ENCODE measurements at regions not wholly inside any gene's neighbourhood (a gene's known extent, or its start where the extent isn't known, plus 50 kb on each side); places are given as distances from the start of the nearest gene placed in this dataset.

- no peak for DNase-seq
- no peak for ATAC-seq (replicated peaks)
These were observed 149.2 kb upstream of the LYZL2 start for GRCh38 chr10:30778769-30779168.

GRCh38 chr10:30775779-30776591 is 146.4 kb upstream of the LYZL2 start:
- no peaks in the 10 kb centered on the region for H3K27me3 Mint-ChIP-seq
- no peak for ATAC-seq (replicated peaks)
- no peak for DNase-seq

More at GRCh38 chr10:30778769-30779168, 149.2 kb upstream of the LYZL2 start:
- Mint-ChIP-seq H3K4me1 (ENCODE audit: low read depth in 2 of 2) (peaks cover 4 to 15% of the 10 kb centered on the region in 2 donors), H3K36me3 (ENCODE audit: insufficient read depth) (peaks cover 7% of the 10 kb centered on the region), H3K27me3 (no peaks in the 10 kb centered on the region), H3K9me3 (no peaks in the 10 kb centered on the region), H3K27ac (no peak overlapping the region), H3K4me3 (no peak overlapping the region)

GRCh38 chr10:30774261-30774660 is 144.7 kb upstream of the LYZL2 start:
- DNase-seq: no peak
- Mint-ChIP-seq H3K4me1 (ENCODE audit: low read depth in 2 of 2) (no peaks in the 10 kb centered on the region), H3K4me3 (no peak overlapping the region), H3K27me3 (no peaks in the 10 kb centered on the region), H3K36me3 (ENCODE audit: insufficient read depth) (no peaks in the 10 kb centered on the region), H3K27ac (no peak overlapping the region), H3K9me3 (peaks cover 0 to 2% of the 10 kb centered on the region in 2 donors)
- ATAC-seq (replicated peaks): no peak

More at GRCh38 chr10:30775779-30776591, 146.4 kb upstream of the LYZL2 start:
- peaks cover 0 to 2% of the 10 kb centered on the region in 2 donors for H3K9me3 Mint-ChIP-seq
- no peak overlapping the region for H3K4me3 Mint-ChIP-seq
- peaks cover 1% of the 10 kb centered on the region for H3K36me3 Mint-ChIP-seq (ENCODE audit: insufficient read depth)
- no peak overlapping the region for H3K27ac Mint-ChIP-seq
- no peaks in the 10 kb centered on the region for H3K4me1 Mint-ChIP-seq (ENCODE audit: low read depth in 2 of 2)

- Mint-ChIP-seq H3K27ac (no peak overlapping the region), H3K4me1 (ENCODE audit: low read depth in 2 of 2) (no peaks in the 10 kb centered on the region), H3K36me3 (ENCODE audit: insufficient read depth) (no peaks in the 10 kb centered on the region), H3K4me3 (no peak overlapping the region), H3K9me3 (peaks cover 0 to 2% of the 10 kb centered on the region in 2 donors), H3K27me3 (no peaks in the 10 kb centered on the region)
- no peak for ATAC-seq (replicated peaks)
- no peak for DNase-seq
These were observed 143.9 kb upstream of the LYZL2 start for GRCh38 chr10:30773501-30773900.

- Mint-ChIP-seq H3K9me3 (peaks cover 0 to 2% of the 10 kb centered on the region in 2 donors), H3K4me1 (ENCODE audit: low read depth in 2 of 2) (no peaks in the 10 kb centered on the region), H3K4me3 (no peak overlapping the region), H3K27me3 (peaks cover 0 to 8% of the 10 kb centered on the region in 2 donors), H3K27ac (no peak overlapping the region), H3K36me3 (ENCODE audit: insufficient read depth) (no peaks in the 10 kb centered on the region)
- ATAC-seq (replicated peaks): no peak
- DNase-seq: no peak
These were observed 141.3 kb upstream of the LYZL2 start for GRCh38 chr10:30770816-30771215.

GRCh38 chr10:30770229-30770628 is 140.7 kb upstream of the LYZL2 start:
- no peak overlapping the region for H3K27ac Mint-ChIP-seq
- H3K4me3 Mint-ChIP-seq: no peak overlapping the region
- H3K27me3 Mint-ChIP-seq: peaks cover 0 to 8% of the 10 kb centered on the region in 2 donors
- DNase-seq: no peak
- H3K9me3 Mint-ChIP-seq: peaks cover 0 to 2% of the 10 kb centered on the region in 2 donors
- no peaks in the 10 kb centered on the region for H3K36me3 Mint-ChIP-seq (ENCODE audit: insufficient read depth)
- no peak for ATAC-seq (replicated peaks)
- no peaks in the 10 kb centered on the region for H3K4me1 Mint-ChIP-seq (ENCODE audit: low read depth in 2 of 2)

- Mint-ChIP-seq H3K27ac (no peak overlapping the region), H3K27me3 (peaks cover 0 to 8% of the 10 kb centered on the region in 2 donors), H3K4me3 (no peak overlapping the region), H3K36me3 (ENCODE audit: insufficient read depth) (no peaks in the 10 kb centered on the region), H3K4me1 (ENCODE audit: low read depth in 2 of 2) (no peaks in the 10 kb centered on the region), H3K9me3 (peaks cover 0 to 2% of the 10 kb centered on the region in 2 donors)
- ATAC-seq (replicated peaks) (no peak), DNase-seq (no peak)
These were observed 139.8 kb upstream of the LYZL2 start for GRCh38 chr10:30769361-30769760.

GRCh38 chr10:30765616-30766015 is 136.1 kb upstream of the LYZL2 start:
- no peaks in the 10 kb centered on the region for H3K36me3 Mint-ChIP-seq (ENCODE audit: insufficient read depth)
- peaks cover 0 to 8% of the 10 kb centered on the region in 2 donors for H3K27me3 Mint-ChIP-seq
- no peak overlapping the region for H3K4me3 Mint-ChIP-seq
- no peak for DNase-seq
- no peaks in the 10 kb centered on the region for H3K4me1 Mint-ChIP-seq (ENCODE audit: low read depth in 2 of 2)
- ATAC-seq (replicated peaks): no peak
- no peak overlapping the region for H3K27ac Mint-ChIP-seq
- H3K9me3 Mint-ChIP-seq: no peaks in the 10 kb centered on the region

GRCh38 chr10:30765022-30765615 is 135.6 kb upstream of the LYZL2 start:
- Mint-ChIP-seq H3K27ac (no peak overlapping the region), H3K4me1 (ENCODE audit: low read depth in 2 of 2) (no peaks in the 10 kb centered on the region), H3K36me3 (ENCODE audit: insufficient read depth) (no peaks in the 10 kb centered on the region), H3K9me3 (no peaks in the 10 kb centered on the region), H3K27me3 (peaks cover 0 to 8% of the 10 kb centered on the region in 2 donors), H3K4me3 (no peak overlapping the region)
- ATAC-seq (replicated peaks) (no peak), DNase-seq (no peak)

- no peak overlapping the region for H3K4me3 Mint-ChIP-seq
- no peak for ATAC-seq (replicated peaks)
- H3K9me3 Mint-ChIP-seq: no peaks in the 10 kb centered on the region
- no peak overlapping the region for H3K27ac Mint-ChIP-seq
- no peaks in the 10 kb centered on the region for H3K36me3 Mint-ChIP-seq (ENCODE audit: insufficient read depth)
- no peak for DNase-seq
- H3K27me3 Mint-ChIP-seq: peaks cover 0 to 8% of the 10 kb centered on the region in 2 donors
- H3K4me1 Mint-ChIP-seq (ENCODE audit: low read depth in 2 of 2): no peaks in the 10 kb centered on the region
These were observed 134.4 kb upstream of the LYZL2 start for GRCh38 chr10:30763918-30764317.

GRCh38 chr10:30762620-30763019 is 133.1 kb upstream of the LYZL2 start:
- H3K36me3 Mint-ChIP-seq (ENCODE audit: insufficient read depth): no peaks in the 10 kb centered on the region
- H3K4me1 Mint-ChIP-seq (ENCODE audit: low read depth in 2 of 2): no peaks in the 10 kb centered on the region
- ATAC-seq (replicated peaks) (no peak), DNase-seq (no peak)
- H3K27ac Mint-ChIP-seq: no peak overlapping the region
- no peaks in the 10 kb centered on the region for H3K9me3 Mint-ChIP-seq
- no peak overlapping the region for H3K4me3 Mint-ChIP-seq
- peaks cover 0 to 8% of the 10 kb centered on the region in 2 donors for H3K27me3 Mint-ChIP-seq

- no peak overlapping the region for H3K27ac Mint-ChIP-seq
- ATAC-seq (replicated peaks): no peak
- no peak overlapping the region for H3K4me3 Mint-ChIP-seq
- no peak for DNase-seq
- no peaks in the 10 kb centered on the region for H3K9me3 Mint-ChIP-seq
- no peaks in the 10 kb centered on the region for H3K36me3 Mint-ChIP-seq (ENCODE audit: insufficient read depth)
- H3K4me1 Mint-ChIP-seq (ENCODE audit: low read depth in 2 of 2): no peaks in the 10 kb centered on the region
- H3K27me3 Mint-ChIP-seq: no peaks in the 10 kb centered on the region
These were observed 129.9 kb upstream of the LYZL2 start for GRCh38 chr10:30759423-30759822.

GRCh38 chr10:30758338-30758737 is 128.8 kb upstream of the LYZL2 start:
- Mint-ChIP-seq H3K4me1 (ENCODE audit: low read depth in 2 of 2) (no peaks in the 10 kb centered on the region), H3K9me3 (no peaks in the 10 kb centered on the region), H3K27me3 (no peaks in the 10 kb centered on the region), H3K27ac (no peak overlapping the region), H3K36me3 (ENCODE audit: insufficient read depth) (no peaks in the 10 kb centered on the region), H3K4me3 (no peak overlapping the region)
- DNase-seq: no peak
- no peak for ATAC-seq (replicated peaks)

- H3K4me1 Mint-ChIP-seq (ENCODE audit: low read depth in 2 of 2): peaks cover 2% of the 10 kb centered on the region in 2 donors
- H3K27ac Mint-ChIP-seq: no peak overlapping the region
- H3K36me3 Mint-ChIP-seq (ENCODE audit: insufficient read depth): no peaks in the 10 kb centered on the region
- no peaks in the 10 kb centered on the region for H3K27me3 Mint-ChIP-seq
- H3K9me3 Mint-ChIP-seq: no peaks in the 10 kb centered on the region
- ATAC-seq (replicated peaks) (no peak), DNase-seq (no peak)
- H3K4me3 Mint-ChIP-seq: no peak overlapping the region
These were observed 127.3 kb upstream of the LYZL2 start for GRCh38 chr10:30756896-30757295.

Measured in effector memory CD8-positive, alpha-beta T cell (primary cell).